ENCODE measurements at regions not wholly inside any gene's neighbourhood (a gene's known extent, or its start where the extent isn't known, plus 50 kb on each side); places are given as distances from the start of the nearest gene placed in this dataset.

DNA sequence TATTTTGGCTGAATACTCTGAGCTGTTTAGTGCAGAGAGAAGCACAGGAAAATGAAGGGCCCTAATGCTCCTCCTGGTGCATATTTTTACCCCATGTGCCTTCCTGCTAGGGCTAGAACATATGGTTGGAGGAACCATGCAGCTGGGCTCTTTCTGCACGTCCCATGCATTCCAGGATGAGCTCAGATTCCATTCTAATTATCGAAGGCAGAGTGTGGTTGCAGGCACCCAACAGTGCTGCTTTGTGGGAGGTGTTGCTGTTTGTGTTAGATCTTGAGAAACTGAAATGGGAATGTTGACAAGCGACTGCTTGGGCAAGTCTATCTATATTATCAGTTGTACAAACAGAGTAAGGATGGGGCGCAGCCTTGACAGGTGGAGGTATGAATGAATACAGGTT is 419.5 kb downstream of the DHX35 start:
- DNase-seq (ENCODE audit: low spot score) (no peak), ATAC-seq (no peak)
- intact Hi-C loops (cut with DNase I), result no loop called here

GRCh38 chr20:39378776-39379175 is 416.6 kb downstream of the DHX35 start:
- ATAC-seq (peak; percentile 70), DNase-seq (ENCODE audit: low spot score) (no peak)
- intact Hi-C loops (cut with DNase I), result no loop called here

DNA sequence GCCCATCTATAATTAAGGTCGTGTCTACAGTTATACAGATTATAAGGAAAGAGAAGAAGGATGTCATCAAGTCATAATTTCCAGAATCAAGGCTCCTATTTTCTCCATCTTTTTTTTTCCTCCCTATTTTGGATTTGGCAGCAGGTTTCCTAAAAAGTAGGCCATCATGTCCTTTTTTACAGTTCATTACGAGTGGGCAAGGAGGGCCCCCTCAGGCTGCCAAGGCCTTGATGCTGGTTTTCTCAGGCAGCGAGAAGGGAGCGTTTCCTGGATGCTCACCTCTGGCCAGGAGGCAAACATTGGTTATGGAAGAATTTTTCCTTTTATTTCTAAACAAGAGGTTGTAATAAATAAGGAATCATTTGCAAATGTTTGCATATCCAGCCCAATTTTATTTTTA is 414.6 kb downstream of the DHX35 start:
- intact Hi-C loops (cut with DNase I), result no loop called here
- no peak for ATAC-seq
- no peak for DNase-seq (ENCODE audit: low spot score)

GRCh38 chr20:39364320-39364719 is 402.2 kb downstream of the DHX35 start:
- no peak for ATAC-seq
- no peak for DNase-seq (ENCODE audit: low spot score)
- intact Hi-C loops (cut with DNase I), result no loop called here

DNA sequence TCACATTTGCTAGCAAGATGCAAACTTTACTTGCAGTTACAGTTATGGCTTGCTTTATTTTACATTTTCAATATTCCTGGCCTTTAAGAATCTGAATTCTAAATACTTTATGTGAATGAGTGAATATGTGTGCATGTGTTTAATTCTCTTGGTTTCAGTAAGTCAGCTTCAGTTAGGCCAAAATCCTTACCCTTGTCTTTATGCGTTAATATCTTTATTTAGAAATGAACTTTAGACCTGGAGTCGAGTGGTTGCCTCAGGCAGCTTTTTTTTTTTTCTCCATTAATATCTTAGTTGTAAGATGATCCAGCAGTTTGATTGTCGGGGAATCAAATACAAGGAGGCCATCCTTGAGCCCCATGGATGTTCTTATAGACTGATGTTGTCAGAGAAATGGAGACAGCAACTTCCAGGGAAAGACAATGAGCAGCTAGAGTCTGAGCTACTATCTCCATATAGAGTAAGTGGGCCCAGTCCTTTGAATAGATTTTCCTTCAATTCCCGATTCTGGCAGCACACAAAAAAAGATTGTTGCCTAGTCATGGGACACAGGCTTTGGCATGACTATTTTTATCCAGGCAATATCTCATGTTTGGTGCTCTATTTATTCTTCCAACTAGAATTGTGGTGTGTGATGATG is 398.0 kb downstream of the DHX35 start:
- no peak for ATAC-seq
- no peak for DNase-seq (ENCODE audit: low spot score)
- intact Hi-C loops (cut with DNase I), result no loop called here

DNA sequence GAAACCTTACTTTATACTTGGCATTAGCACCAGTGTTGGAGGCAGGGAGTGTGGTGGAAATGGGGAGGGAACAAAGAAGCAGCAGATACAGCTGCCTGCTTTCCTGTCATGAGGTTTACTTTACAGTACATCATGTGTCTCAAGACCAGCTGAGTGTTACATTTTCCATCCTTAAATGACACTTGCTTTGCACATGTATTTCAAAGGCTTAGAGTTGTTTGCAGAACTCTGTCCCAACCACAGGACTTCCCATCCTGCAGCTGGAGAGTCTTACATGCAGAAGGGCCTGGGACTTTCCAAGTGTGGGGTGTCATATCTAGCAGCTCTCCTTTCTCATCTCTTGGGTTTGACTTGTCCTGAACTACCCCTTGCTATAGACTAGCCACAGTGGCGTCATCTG is 395.9 kb downstream of the DHX35 start:
- intact Hi-C loops (cut with DNase I), result no loop called here
- peak; percentile 73 for ATAC-seq
- no peak for DNase-seq (ENCODE audit: low spot score)

DNA sequence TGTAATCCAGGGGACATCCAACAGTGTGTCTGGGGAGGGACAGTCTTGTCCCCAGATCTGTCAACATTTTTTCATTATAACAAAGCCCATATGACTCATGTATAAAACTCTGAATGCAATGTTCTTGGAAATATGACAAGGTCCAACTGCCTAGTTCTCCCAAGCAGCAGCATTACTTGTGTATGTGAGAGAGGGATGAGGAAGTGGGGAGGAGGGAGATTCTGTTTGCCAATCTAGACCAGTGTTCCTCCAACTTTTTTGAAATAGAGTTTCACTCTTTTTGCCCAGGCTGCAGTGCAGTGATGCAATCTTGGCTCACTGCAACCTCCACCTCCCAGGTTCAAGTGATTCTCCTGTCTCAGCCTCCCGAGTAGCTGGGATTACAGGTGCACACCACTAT is 394.8 kb downstream of the DHX35 start:
- no peak for DNase-seq (ENCODE audit: low spot score)
- intact Hi-C loops (cut with DNase I), result no loop called here
- ATAC-seq, result peak; percentile 32

DNA sequence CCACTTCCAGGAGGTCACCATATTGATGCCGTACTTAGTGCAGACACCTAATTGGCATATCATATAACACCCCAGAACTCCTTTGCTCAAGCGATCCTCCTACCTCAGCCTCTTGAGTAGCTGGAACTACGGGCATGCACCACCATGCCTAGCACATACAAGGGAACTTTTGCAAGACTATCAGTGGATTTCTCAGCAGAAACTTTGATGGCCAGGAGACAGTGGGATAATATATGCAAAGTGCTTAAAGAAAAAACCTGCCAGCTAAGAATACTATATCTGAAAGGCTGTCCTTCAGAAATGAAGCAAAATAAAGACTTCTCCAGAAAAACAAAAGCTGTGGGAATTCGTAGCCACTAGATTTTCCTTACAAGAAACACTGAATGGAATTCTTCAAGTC is 387.1 kb downstream of the DHX35 start:
- DNase-seq (ENCODE audit: low spot score) (no peak), ATAC-seq (no peak)
- intact Hi-C loops (cut with DNase I), result no loop called here

DNA sequence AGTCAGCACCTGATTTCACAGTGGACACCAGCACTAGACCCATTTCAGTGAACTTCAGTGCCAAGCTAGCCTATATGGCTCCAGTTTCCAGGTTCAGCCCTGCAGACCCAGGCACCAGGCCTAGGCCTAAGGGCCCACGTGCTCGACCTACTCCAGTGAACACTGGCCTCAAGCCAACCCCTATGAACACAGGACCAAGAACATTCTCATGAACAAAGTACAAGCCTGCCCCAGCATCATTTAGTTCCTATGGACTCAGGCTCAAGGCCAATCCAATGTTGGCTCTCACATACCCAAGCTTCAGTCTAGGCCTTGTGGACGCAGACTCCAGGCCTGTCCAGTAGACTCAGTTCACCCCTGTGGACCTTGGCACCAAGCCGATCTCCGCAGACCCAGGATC is 385.5 kb downstream of the DHX35 start:
- intact Hi-C loops (cut with DNase I), result no loop called here
- DNase-seq (ENCODE audit: low spot score), result no peak

DNA sequence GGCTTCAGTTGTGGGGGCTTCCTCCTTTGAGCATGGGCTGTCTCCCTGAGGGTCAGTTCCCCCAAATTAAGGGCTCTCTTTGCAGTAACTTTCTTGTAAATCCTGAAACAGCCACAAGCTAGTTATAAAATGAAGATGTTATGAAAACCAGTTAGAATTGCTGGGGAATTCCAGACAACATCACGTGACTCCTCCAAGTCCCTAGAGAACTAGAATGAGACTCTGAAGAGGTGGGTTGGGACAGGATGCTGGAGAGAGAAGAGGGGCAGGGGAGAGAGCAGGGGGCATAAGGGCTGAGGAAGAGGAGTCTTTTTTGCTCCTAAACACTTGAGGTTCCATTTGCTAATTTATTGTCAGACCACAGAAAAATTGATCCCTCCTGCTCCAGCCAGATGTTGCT is 380.3 kb downstream of the DHX35 start:
- intact Hi-C loops (cut with DNase I), result no loop called here
- ATAC-seq, result no peak
- DNase-seq (ENCODE audit: low spot score), result no peak

More for the DNA sequence above, 385.5 kb downstream of the DHX35 start:
- no peak for ATAC-seq

DNA sequence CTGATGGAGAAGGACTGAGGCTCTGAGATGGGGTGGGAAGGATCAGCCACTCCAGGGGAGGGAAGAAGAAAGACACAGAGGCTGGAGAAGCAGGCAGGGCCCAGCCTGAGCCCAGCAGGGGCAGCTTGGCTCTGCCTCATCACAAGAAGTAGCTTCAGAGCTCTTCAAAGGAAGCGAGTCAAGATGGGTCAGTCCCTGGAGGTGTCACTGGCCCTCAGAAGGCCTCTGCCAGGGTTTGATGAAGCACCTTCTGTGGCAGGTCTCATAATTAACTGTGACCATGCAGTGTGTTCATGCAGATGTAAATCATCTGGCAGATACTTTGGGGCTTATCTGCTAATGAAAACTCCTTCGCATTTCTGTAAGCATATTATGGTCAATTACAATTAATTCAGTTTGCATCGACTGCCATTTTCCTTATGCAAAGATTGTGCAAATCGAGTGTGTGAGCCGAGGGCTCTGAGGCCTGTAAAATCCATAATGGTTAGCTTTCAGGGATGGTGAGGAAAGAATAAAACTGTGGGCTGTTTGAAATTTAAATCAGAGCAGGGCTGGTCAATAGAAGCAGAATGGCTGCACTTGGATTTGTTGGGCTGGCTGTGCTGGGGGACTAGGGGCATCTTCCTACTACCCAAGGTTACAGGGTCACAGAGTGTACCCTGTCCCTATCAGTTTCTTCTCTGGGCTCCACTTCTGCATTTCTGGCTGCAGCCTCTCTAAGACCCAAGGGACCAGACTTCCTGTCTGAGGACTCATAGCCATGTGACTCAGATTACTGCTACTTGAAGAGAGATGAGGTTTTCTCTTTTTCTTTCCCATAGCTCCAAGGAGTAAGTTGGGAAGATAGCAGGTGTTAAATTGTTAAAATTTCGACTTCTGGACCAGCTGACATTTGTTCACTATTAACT is 376.6 kb downstream of the DHX35 start:
- no peak for DNase-seq (ENCODE audit: low spot score)
- peak; percentile 57 for ATAC-seq

DNA sequence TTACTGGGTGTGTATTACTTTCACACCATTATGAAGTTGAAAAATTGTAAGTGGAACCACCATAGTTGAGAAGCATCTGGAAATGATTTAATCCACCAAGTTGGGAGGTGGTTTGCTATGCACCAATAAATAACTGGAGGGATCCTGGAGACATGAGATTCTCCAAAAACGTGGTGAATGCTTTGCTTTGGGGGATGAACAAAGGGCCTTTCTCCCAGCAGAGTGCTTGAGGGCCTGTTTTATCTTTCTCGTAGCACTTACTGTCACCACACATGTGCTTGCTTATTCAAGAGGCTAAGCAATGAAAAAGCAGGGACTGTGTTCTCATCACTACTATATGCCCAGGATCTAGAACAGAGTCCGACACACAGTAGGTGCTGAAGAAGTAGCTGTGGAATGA is 371.1 kb downstream of the DHX35 start:
- DNase-seq (ENCODE audit: low spot score), result no peak
- ATAC-seq, result no peak
- intact Hi-C loops (cut with DNase I), result no loop called here

More for the DNA sequence above, 376.6 kb downstream of the DHX35 start:
- intact Hi-C loops (cut with DNase I), result no loop called here

DNA sequence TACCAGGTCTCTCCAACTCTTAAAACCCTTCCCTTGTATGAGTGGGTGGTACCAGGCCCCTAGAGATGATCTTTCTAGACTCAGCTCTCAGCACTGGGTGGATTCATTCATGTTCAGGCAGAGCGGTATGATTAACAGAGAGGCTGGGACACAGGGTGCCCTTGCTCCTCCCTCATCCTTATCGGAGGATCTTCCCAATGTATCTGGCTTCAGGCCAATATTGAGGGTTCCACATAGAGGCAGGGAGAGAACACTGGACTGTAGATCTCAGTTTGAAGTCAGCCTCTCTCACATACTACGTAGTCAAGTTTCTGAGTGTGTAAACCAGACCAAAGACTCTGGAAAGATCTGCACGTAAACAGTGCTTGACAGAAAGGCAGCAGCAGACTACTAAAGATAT is 366.2 kb downstream of the DHX35 start:
- no peak for ATAC-seq
- no peak for DNase-seq (ENCODE audit: low spot score)
- intact Hi-C loops (cut with DNase I), result no loop called here

DNA sequence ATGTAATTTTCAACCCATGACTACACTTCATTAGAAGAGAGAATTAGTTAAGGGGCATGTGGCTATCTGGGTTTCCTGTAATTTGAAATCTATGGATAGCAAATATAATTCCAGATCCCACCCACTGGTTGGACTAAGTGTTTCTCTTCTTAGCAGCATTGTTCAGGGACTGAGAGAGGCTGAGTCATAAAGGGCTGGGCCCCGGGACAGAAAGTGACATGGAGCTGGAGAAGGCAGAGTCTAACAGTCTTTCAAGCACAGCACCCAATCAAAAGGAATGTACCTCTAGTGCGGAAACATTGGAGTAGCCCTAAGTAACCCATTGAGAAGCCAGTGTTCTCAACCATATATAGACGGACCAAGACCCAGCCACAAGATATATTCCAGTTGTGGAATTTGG is 363.9 kb downstream of the DHX35 start:
- DNase-seq (ENCODE audit: low spot score), result no peak
- intact Hi-C loops (cut with DNase I), result no loop called here
- ATAC-seq, result no peak

DNA sequence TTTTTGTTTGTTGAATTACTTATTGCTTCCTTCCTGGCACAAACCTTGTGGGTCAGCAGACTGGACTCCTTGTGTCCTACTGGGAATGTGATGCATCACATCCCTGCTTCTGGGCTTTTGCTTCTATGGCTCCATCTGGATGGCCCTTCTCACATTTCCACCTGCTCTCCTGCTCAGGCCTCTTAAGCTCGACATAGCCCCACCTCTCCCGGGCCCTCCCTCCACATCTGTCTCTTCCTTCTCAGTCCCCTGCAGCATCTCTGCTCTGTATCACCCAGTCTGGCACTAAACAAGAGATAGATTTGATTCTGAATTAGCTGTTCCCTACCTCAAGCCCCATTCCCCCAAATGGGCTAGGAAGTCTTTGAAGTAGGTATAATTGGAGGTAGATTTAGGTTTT is 356.8 kb downstream of the DHX35 start:
- DNase-seq (ENCODE audit: low spot score) (no peak), ATAC-seq (no peak)
- intact Hi-C loops (cut with DNase I), result no loop called here

- no peak for ATAC-seq
- intact Hi-C loops (cut with DNase I), result no loop called here
- DNase-seq (ENCODE audit: low spot score), result no peak
Observed at GRCh38 chr20:39312676-39313075, 350.5 kb downstream of the DHX35 start.

DNA sequence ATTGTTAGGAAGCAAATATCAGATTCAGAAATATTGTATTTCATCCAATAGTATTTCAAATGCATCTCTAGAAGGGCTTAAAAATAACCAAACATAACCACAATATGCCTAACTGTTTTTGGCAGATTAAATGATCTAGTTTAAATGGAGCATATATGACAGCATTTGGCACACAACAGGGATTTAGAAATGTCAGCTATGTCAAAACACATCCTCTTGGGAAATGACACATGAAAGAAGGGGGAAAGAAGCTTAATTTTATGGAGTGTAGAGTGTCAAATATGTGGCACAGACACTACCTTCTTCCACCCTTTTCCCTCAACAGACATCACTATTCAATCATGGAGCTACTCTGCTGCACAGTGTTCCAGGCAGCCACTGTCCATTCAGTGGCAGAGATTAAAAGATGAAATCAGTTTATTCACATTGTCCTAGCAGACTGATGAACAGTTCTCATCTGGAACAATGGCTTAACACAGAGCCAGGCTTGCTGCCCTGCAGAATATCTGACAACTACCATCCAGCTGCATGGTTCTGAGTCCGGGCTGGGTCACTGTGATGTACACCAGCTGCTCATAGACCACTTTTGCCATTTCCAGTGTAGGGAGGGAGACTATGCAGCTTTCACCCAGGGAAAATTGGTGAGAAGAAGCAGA is 349.8 kb downstream of the DHX35 start:
- ATAC-seq (no peak), DNase-seq (ENCODE audit: low spot score) (no peak)
- intact Hi-C loops (cut with DNase I), result no loop called here

- ATAC-seq (no peak), DNase-seq (ENCODE audit: low spot score) (no peak)
- intact Hi-C loops (cut with DNase I), result no loop called here
Observed at GRCh38 chr20:39310363-39310995, 348.3 kb downstream of the DHX35 start.

GRCh38 chr20:39309458-39309857 is 347.3 kb downstream of the DHX35 start:
- no peak for ATAC-seq
- DNase-seq (ENCODE audit: low spot score), result no peak
- intact Hi-C loops (cut with DNase I), result no loop called here

- intact Hi-C loops (cut with DNase I), result no loop called here
- ATAC-seq (no peak), DNase-seq (ENCODE audit: low spot score) (no peak)
Observed at GRCh38 chr20:39302312-39302711, 340.2 kb downstream of the DHX35 start.

Data from sciatic nerve (tissue), 2 donors.